GM12873 (cell line): ENCODE measurements at regions not wholly inside any gene's neighbourhood (a gene's known extent, or its start where the extent isn't known, plus 50 kb on each side); places are given as distances from the start of the nearest gene placed in this dataset.

Source experiments
- TF ChIP-seq, protein P1 (sequence below): IDR thresholded peaks from 2 replicates; pipeline ENCODE4 v1.5.1; 2012; ENCODE audit warnings: low read depth, mild to moderate bottlenecking, moderate library complexity, low read length, control low read depth; ENCODE audit not compliant: insufficient read depth; ENCODE audit errors: missing control alignments

DNA sequence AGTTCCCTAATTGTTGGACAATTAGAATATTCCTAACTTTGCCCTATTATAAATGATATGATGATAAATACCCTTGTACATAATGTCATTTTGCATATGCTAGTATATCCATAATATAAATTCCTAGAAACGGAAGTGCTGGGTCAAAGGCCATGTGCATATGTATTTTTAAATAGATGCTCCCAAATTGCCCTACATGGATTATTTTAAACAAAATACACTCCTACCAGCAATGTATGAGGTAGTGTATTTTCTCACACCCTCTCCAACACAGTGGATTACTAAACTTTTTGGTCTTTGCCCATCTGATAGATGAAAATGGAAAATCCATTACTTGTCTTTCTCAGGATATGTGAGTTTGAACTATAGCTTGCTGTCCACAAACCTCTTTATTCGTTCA, 385.1 kb upstream of the JARID2 start:
- TF ChIP-seq, protein P1, sequence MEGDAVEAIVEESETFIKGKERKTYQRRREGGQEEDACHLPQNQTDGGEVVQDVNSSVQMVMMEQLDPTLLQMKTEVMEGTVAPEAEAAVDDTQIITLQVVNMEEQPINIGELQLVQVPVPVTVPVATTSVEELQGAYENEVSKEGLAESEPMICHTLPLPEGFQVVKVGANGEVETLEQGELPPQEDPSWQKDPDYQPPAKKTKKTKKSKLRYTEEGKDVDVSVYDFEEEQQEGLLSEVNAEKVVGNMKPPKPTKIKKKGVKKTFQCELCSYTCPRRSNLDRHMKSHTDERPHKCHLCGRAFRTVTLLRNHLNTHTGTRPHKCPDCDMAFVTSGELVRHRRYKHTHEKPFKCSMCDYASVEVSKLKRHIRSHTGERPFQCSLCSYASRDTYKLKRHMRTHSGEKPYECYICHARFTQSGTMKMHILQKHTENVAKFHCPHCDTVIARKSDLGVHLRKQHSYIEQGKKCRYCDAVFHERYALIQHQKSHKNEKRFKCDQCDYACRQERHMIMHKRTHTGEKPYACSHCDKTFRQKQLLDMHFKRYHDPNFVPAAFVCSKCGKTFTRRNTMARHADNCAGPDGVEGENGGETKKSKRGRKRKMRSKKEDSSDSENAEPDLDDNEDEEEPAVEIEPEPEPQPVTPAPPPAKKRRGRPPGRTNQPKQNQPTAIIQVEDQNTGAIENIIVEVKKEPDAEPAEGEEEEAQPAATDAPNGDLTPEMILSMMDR = no peak

DNA sequence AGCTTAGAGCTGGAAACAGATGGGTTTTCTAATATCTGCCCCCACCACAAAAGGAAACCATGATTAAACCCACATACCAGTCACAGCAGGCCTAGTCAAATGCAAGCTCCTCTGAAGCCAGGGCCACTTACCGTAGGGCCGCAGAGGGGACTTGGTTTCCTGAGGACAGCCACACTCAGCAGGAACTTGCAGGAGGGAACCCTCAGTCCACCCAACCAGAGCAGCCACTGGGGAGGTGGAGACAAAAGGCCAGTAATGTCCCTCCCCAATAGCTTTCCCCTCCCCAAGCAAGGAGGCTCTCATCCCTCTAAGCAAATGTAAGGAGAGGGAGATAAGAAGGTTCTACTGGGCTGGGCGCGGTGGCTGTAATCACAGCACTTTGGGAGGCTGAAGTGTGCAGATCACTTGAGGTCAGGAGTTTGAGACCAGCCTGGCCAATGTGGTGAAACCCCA, 384.4 kb upstream of the JARID2 start:
- TF ChIP-seq, protein P1 = no peak

DNA sequence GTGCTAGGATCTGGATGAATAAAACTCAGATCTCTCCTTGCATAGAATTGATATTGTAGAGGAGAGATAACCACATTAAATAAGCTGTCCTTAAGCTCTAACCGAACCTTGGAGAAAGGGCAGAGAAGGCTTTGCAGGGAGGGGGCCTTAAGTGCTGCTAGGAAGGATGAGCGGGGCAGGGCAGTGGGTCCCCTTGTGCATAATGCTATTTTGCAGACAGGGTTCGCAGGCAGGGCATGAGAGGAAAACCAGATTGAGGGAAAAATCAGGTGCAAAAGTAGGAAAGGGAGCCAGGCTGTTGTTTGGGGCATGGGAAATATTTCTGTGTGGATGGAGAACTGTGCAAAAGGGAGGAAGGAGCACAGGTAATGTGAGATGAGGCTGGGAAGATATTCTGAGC, 383.0 kb upstream of the JARID2 start:
- TF ChIP-seq, protein P1 = no peak

DNA sequence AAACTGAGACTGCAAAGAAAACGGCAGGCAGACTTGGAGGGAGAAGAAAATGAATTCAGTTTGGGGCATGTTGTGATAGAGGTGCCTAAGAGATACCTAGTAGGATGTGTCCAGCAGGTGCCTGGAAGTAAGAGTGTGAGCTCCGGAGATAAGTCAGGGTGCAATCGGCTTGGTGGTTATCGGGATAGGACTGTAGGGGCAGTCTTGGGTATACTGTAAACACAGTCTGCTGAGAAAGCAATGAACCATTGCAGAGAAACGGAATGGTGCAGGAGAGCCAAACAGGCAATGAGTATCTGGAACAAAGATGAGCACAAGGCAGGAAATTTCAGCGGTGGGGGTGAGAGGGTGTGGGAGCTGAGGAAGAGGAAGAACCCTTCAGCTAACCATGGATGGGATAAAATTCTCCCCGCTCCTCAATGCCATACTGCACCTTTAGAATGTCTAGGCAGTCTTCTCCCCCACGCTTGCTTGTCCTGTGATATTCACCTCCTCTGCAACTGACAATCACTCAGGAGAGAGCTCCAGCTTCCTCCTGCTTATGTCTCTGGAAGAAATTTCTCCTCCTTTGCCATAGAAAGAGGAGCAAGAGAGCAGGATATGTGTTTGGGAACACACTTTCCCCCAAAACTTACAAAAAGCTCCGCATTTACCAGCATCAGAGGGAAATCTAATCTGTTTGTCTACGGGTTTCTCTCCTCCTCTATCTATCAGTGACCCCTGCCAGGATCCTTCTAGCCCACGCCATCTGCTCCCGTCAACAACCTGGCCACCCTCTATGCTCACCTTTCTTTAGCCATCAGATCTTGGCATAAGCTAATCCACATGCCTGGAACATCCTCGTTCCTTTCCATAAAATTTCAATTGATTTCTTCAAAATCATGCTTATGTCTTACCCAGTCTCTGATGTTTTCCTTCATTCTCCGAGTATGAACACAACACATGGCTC, 381.7 kb upstream of the JARID2 start:
- TF ChIP-seq, protein P1 = no peak

DNA sequence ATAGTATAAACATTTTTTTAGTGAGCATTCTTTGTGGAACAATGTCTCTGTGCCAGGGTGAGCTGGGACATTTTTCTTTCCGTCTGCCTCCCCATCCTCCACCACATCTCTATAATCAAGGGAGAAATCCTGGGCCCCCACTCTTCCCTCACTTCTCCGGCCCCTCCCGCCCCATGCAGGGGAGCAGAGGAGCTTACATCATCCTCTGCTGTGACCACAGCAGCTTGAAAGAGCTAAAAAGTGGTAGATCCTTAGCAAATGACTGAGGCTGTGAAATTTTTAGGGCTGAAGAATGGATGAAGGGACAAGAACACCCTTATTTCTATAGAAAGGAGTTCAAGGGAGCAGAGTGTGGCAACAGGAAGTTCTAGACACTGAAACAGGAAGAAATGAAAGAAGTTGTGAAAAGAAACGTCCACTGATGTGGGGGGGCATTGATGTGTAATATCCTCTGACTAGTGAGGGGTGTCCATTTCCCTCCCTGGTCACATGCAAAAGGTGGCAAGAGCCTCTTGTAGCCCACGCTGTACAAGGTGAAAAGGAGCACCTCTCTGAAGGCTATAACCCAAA, 380.3 kb upstream of the JARID2 start:
- TF ChIP-seq, protein P1 = no peak

DNA sequence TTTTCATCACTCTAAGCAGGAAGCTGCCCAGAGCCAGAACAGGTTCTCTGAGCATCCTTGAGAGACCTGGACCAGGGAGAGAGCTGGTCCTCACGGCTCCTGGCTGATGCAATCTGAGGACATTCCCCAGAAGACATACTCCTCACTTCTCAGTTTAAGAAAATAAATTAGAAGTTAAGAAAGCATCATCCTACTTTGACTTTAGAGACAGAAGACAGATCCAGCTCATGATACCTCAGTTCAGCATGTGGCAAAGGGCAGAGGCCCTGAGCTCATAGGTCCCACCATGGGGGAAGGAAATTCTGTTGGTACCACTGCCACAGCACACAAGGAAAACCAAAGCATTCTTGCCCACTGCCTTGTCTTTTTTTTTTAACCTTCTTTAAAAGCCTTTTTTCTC, 378.1 kb upstream of the JARID2 start:
- TF ChIP-seq, protein P1 = no peak

DNA sequence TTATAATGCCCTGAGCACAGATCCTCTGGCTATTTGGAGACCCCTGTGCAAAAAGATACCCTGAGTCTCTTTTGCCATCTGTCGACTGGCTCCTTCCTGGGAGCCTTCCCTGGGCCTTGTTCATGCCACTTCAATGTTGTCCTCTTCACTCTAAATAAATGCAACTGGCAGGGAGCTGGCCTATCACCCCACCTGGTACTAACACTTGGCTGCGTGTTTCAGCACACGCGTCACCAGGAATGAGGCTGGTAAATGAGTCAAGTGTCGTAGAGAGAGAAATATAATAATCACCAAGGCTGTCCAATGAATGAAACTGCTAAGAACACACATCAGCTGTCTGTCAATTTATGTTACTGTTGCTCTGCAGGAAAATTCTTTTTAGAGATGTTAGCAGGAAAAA, 374.6 kb upstream of the JARID2 start:
- TF ChIP-seq, protein P1 = no peak
